ENCODE measurements at regions not wholly inside any gene's neighbourhood (a gene's known extent, or its start where the extent isn't known, plus 50 kb on each side); places are given as distances from the start of the nearest gene placed in this dataset.
A peak's percentile ranks its signal among the peaks of the same experiment; 100 is the strongest.

DNA sequence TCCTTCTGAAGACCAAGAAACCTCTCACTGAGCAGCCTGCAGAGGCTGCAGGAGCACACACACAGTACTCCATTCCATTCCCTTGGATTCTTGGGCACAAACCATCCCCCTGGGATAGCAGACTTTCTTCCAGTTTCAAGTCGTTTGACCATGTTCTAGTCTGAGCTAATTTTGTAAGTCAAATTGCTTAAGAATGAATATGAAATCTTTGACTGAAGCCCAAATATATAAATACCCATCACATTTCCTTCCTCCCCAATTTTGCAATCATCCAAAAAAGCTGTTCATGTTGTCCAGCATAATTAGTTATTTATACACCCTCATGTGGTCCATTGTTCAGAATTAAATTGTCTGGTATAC, 231.2 kb upstream of the TPRG1 start:
- peaks cover 3% of the 10 kb centered on the region for H3K4me1 Mint-ChIP-seq (ENCODE audit: low read depth)
- H3K4me3 Mint-ChIP-seq, result no peak overlapping the region
- H3K27ac Mint-ChIP-seq, result no peak overlapping the region
- no peak for DNase-seq
- no peaks in the 10 kb centered on the region for H3K9me3 Mint-ChIP-seq
- peaks cover 6% of the 10 kb centered on the region for H3K27me3 Mint-ChIP-seq
- no peaks in the 10 kb centered on the region for H3K36me3 Mint-ChIP-seq
- ChIA-PET CTCF (interaction anchor here (1.0 kb wide), 1 partner anchor 15 kb away, joined by 3 read pairs; no protein-coding TSS in a partner anchor), POLR2A (no interaction called here)
- intact Hi-C loops (cut with micrococcal nuclease), result no loop called here

DNA sequence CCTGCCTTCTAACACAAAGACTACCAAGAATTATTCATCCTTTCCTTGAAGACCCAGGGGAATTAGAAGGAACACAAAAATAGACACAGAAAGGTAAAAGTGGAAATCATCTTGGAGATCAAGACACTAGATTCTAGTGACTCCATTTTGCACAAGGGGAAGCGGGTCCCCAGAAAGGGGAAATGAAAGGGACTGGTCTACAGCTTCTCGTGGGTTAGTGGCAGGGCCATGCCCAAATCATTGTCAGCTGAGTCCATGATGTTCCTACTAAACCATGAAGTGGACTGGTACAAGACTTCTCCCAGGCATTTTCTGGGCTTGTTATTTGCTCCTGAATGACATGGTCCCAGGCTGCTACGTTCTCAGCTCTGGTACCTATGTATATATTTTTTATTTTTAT, 230.7 kb upstream of the TPRG1 start:
- H3K9me3 Mint-ChIP-seq, result no peaks in the 10 kb centered on the region
- ChIA-PET POLR2A (no interaction called here), CTCF (interaction anchor here (1.0 kb wide), 1 partner anchor 14 kb away, joined by 3 read pairs; no protein-coding TSS in a partner anchor)
- no peak overlapping the region for H3K4me3 Mint-ChIP-seq
- DNase-seq, result no peak
- H3K36me3 Mint-ChIP-seq, result no peaks in the 10 kb centered on the region
- H3K27ac Mint-ChIP-seq, result no peak overlapping the region
- peaks cover 3% of the 10 kb centered on the region for H3K4me1 Mint-ChIP-seq (ENCODE audit: low read depth)
- intact Hi-C loops (cut with micrococcal nuclease), result no loop called here
- peaks cover 6% of the 10 kb centered on the region for H3K27me3 Mint-ChIP-seq

- no peak for DNase-seq
- no peaks in the 10 kb centered on the region for H3K36me3 Mint-ChIP-seq
- H3K4me3 Mint-ChIP-seq, result no peak overlapping the region
- intact Hi-C loops (cut with micrococcal nuclease), result no loop called here
- ChIA-PET POLR2A (no interaction called here), CTCF (interaction anchor here (0.8 kb wide), 1 partner anchor 1203 kb away, joined by 4 read pairs; no protein-coding TSS in a partner anchor)
- H3K4me1 Mint-ChIP-seq (ENCODE audit: low read depth), result peaks cover 3% of the 10 kb centered on the region
- no peak overlapping the region for H3K27ac Mint-ChIP-seq
- no peaks in the 10 kb centered on the region for H3K9me3 Mint-ChIP-seq
- peaks cover 11% of the 10 kb centered on the region for H3K27me3 Mint-ChIP-seq
Measured at GRCh38 chr3:188942191-188942590, 229.6 kb upstream of the TPRG1 start.

- no peak overlapping the region for H3K4me3 Mint-ChIP-seq
- H3K36me3 Mint-ChIP-seq, result no peaks in the 10 kb centered on the region
- H3K27me3 Mint-ChIP-seq, result peaks cover 13% of the 10 kb centered on the region
- H3K27ac Mint-ChIP-seq, result no peak overlapping the region
- H3K4me1 Mint-ChIP-seq (ENCODE audit: low read depth), result peaks cover 7% of the 10 kb centered on the region
- no peaks in the 10 kb centered on the region for H3K9me3 Mint-ChIP-seq
- ChIA-PET CTCF (interaction anchor here (1.9 to 4.9 kb wide), 3 partner anchors 11 to 1204 kb away, joined by 6 to 22 read pairs (median 18); no protein-coding TSS in a partner anchor), POLR2A (no interaction called here)
- intact Hi-C loops (cut with micrococcal nuclease), result no loop called here
- no peak for DNase-seq
Measured at GRCh38 chr3:188943591-188943990, 228.2 kb upstream of the TPRG1 start.

GRCh38 chr3:188944108-188944507, 227.7 kb upstream of the TPRG1 start:
- intact Hi-C loops (cut with micrococcal nuclease), result no loop called here
- ChIA-PET POLR2A (no interaction called here), CTCF (interaction anchor here (1.9 to 4.9 kb wide), 3 partner anchors 10 to 1205 kb away, joined by 6 to 22 read pairs (median 18); no protein-coding TSS in a partner anchor)
- Mint-ChIP-seq H3K9me3 (no peaks in the 10 kb centered on the region), H3K4me1 (ENCODE audit: low read depth) (peaks cover 10% of the 10 kb centered on the region), H3K36me3 (no peaks in the 10 kb centered on the region), H3K4me3 (no peak overlapping the region), H3K27ac (no peak overlapping the region), H3K27me3 (peaks cover 14% of the 10 kb centered on the region)
- DNase-seq, result no peak

DNA sequence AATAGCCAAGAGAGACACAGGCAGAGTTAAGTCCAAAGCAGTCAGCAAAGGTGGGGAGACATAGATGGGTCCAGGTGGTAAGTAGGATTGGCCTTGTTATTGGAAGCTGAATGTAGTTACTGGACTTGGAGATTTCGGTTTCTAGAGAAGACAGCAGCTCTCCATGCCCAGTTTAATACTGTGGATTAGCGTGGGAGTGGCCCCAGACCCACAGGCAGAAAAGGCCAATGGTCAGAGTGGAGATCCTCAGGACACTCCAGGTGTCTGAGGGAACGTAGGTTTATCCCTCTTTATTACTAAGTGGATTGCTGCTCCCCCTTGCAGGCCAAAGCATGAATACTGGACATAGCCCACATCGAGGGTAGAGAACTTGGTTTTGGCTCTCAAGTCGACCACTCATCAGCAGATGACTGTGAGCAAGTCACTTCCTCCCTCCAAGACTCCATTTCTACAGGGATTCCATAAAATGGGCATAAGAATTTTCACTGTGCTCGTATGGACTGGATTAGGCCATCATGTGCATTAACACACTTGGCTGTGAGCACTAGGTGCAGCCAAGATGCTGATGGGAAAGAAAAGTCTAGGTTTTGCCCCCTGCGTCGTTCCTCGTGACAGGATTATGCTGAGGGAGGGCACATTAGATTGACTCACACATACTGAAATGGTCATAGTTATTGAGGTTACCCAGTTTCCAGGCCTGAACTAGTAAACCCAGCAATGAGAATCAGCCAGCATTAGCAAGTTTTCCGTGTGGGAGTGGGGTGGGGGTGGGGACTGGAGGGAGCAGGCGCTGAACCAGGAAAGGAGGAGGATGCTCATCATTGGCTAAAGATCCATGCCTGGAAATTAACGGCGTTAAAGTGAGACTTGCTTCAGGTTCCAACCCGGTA, 225.2 kb upstream of the TPRG1 start:
- H3K27ac Mint-ChIP-seq, result no peak overlapping the region

GRCh38 chr3:188947401-188948280, 224.1 kb upstream of the TPRG1 start:
- peaks cover 27% of the 10 kb centered on the region for H3K4me1 Mint-ChIP-seq (ENCODE audit: low read depth)
- H3K36me3 Mint-ChIP-seq, result no peaks in the 10 kb centered on the region
- intact Hi-C loops (cut with micrococcal nuclease), result no loop called here
- POLR2A ChIA-PET, result no interaction called here
- no peaks in the 10 kb centered on the region for H3K9me3 Mint-ChIP-seq
- no peak overlapping the region for H3K4me3 Mint-ChIP-seq
- H3K27ac Mint-ChIP-seq, result no peak overlapping the region
- DNase-seq, result peak; percentile 47
- peaks cover 14% of the 10 kb centered on the region for H3K27me3 Mint-ChIP-seq
- CTCF ChIA-PET, result interaction anchor here (1.5 to 4.9 kb wide), 2 partner anchors 8 to 1208 kb away, joined by 4 to 22 read pairs; no protein-coding TSS in a partner anchor

More for the DNA sequence above, 225.2 kb upstream of the TPRG1 start:
- intact Hi-C loops (cut with micrococcal nuclease), result no loop called here
- peaks cover 27% of the 10 kb centered on the region for H3K4me1 Mint-ChIP-seq (ENCODE audit: low read depth)
- no peak for DNase-seq
- ChIA-PET POLR2A (no interaction called here), CTCF (interaction anchor here (1.5 to 4.9 kb wide), 2 partner anchors 9 to 1207 kb away, joined by 4 to 22 read pairs; no protein-coding TSS in a partner anchor)
- H3K27me3 Mint-ChIP-seq, result peaks cover 14% of the 10 kb centered on the region
- H3K9me3 Mint-ChIP-seq, result no peaks in the 10 kb centered on the region
- H3K4me3 Mint-ChIP-seq, result no peak overlapping the region
- H3K36me3 Mint-ChIP-seq, result no peaks in the 10 kb centered on the region

GRCh38 chr3:188948281-188948996, 223.3 kb upstream of the TPRG1 start:
- Mint-ChIP-seq H3K36me3 (no peaks in the 10 kb centered on the region), H3K27ac (no peak overlapping the region), H3K4me3 (no peak overlapping the region), H3K9me3 (no peaks in the 10 kb centered on the region), H3K27me3 (peaks cover 16% of the 10 kb centered on the region), H3K4me1 (ENCODE audit: low read depth) (peaks cover 27% of the 10 kb centered on the region)
- DNase-seq, result no peak
- POLR2A ChIA-PET, result no interaction called here
- CTCF ChIA-PET, result interaction anchor here (0.6 kb wide), 1 partner anchor 228 kb away, joined by 5 read pairs; no protein-coding TSS in a partner anchor
- intact Hi-C loops (cut with micrococcal nuclease), result no loop called here

DNA sequence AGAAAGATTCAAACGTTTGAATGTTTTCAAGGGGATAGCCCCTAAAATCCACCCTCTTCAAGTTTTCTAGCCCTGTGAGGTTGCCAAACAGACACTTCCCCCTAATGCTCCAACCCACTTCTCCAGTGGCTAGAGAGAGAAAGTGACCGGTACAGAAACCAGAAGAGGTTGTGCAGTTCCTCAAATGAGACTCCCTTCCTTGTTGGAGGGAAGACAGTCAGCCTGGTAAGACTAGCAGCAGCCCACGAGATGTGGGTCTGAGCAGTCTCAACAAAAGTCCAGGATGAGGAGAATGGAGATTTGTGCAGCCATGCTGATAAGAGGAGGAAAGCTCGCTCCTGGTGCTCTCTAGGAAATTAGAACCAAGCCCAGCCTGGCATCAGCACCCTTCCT, 222.8 kb upstream of the TPRG1 start:
- ChIA-PET POLR2A (no interaction called here), CTCF (interaction anchor here (0.6 to 1.0 kb wide), 2 partner anchors 228 to 1208 kb away, joined by 4 to 5 read pairs; no protein-coding TSS in a partner anchor)
- Mint-ChIP-seq H3K4me1 (ENCODE audit: low read depth) (peaks cover 27% of the 10 kb centered on the region), H3K36me3 (no peaks in the 10 kb centered on the region), H3K9me3 (no peaks in the 10 kb centered on the region), H3K4me3 (no peak overlapping the region), H3K27me3 (peaks cover 16% of the 10 kb centered on the region), H3K27ac (no peak overlapping the region)
- intact Hi-C loops (cut with micrococcal nuclease), result no loop called here
- no peak for DNase-seq

- Mint-ChIP-seq H3K27ac (no peak overlapping the region), H3K36me3 (no peaks in the 10 kb centered on the region), H3K9me3 (no peaks in the 10 kb centered on the region)
Measured at GRCh38 chr3:188949456-188949855, 222.3 kb upstream of the TPRG1 start.

DNA sequence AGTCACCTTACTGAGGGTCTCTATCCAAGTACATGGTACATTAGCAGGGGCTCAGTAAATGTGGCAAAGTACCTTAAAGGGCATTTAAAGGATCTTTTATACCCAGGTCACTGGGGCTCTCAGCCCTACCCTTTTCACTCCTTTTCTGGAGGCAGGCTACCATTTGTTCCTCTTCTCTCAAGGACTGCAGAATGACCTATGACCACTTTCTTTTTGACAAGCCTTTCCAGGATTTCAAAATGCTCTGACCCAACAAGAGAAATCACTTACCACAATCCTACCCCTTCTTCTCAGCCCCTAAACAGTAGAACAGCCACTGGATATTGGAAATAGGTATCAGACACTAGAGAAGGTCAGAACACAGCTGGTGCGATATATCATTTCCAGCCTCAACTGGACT, 221.8 kb upstream of the TPRG1 start:
- no peak overlapping the region for H3K4me3 Mint-ChIP-seq

More at GRCh38 chr3:188949456-188949855, 222.3 kb upstream of the TPRG1 start:
- H3K4me1 Mint-ChIP-seq (ENCODE audit: low read depth), result peaks cover 27% of the 10 kb centered on the region
- peaks cover 16% of the 10 kb centered on the region for H3K27me3 Mint-ChIP-seq
- DNase-seq, result no peak
- intact Hi-C loops (cut with micrococcal nuclease), result no loop called here
- CTCF ChIA-PET, result interaction anchor here (1.0 kb wide), 1 partner anchor 1209 kb away, joined by 4 read pairs; no protein-coding TSS in a partner anchor
- no peak overlapping the region for H3K4me3 Mint-ChIP-seq
- POLR2A ChIA-PET, result interaction anchor here (0.5 kb wide), 1 partner anchor 30 kb away, joined by 4 read pairs; no protein-coding TSS in a partner anchor

More for the DNA sequence above, 221.8 kb upstream of the TPRG1 start:
- H3K27ac Mint-ChIP-seq, result no peak overlapping the region
- peaks cover 30% of the 10 kb centered on the region for H3K4me1 Mint-ChIP-seq (ENCODE audit: low read depth)
- H3K36me3 Mint-ChIP-seq, result no peaks in the 10 kb centered on the region
- H3K27me3 Mint-ChIP-seq, result peaks cover 16% of the 10 kb centered on the region
- intact Hi-C loops (cut with micrococcal nuclease), result loop anchor here (2.0 to 10.0 kb wide), 9 partner anchors 35 to 1145 kb away; no protein-coding TSS in a partner anchor
- ChIA-PET CTCF (interaction anchor here (1.0 to 8.6 kb wide), 3 partner anchors 201 to 1211 kb away, joined by 4 to 378 read pairs (median 4); no protein-coding TSS in a partner anchor), POLR2A (interaction anchor here (0.5 to 0.6 kb wide), 2 partner anchors 30 to 1271 kb away, joined by 3 to 4 read pairs; no protein-coding TSS in a partner anchor)
- no peaks in the 10 kb centered on the region for H3K9me3 Mint-ChIP-seq
- DNase-seq, result no peak
